GM18517 (cell line): ENCODE measurements at regions not wholly inside any gene's neighbourhood (a gene's known extent, or its start where the extent isn't known, plus 50 kb on each side); places are given as distances from the start of the nearest gene placed in this dataset.

Experiments
- ATAC-seq: cut with Tn5 transposase; IDR thresholded peaks from one replicate; pipeline ENCODE4 v1.9.1; 2021; ENCODE audit warnings: mild to moderate bottlenecking, moderate library complexity; ENCODE audit not compliant: unreplicated experiment

- ATAC-seq: no peak
Measured at GRCh38 chr6:163804991-163805390, 390.5 kb downstream of the QKI start.

- no peak for ATAC-seq
Measured at GRCh38 chr6:163802267-163802666, 387.7 kb downstream of the QKI start.

GRCh38 chr6:163797296-163797845 lies 382.9 kb downstream of the QKI start:
- no peak for ATAC-seq

GRCh38 chr6:163793011-163793983 lies 378.8 kb downstream of the QKI start:
- ATAC-seq: peak; percentile 93

- no peak for ATAC-seq
Measured at GRCh38 chr6:163790266-163790840, 375.8 kb downstream of the QKI start.

- no peak for ATAC-seq
Measured at GRCh38 chr6:163789199-163789810, 374.8 kb downstream of the QKI start.

- no peak for ATAC-seq
Measured at GRCh38 chr6:163786995-163787671, 372.6 kb downstream of the QKI start.

GRCh38 chr6:163782436-163783003 lies 368.0 kb downstream of the QKI start:
- peak; percentile 90 for ATAC-seq

GRCh38 chr6:163780994-163781393 lies 366.5 kb downstream of the QKI start:
- ATAC-seq: no peak

- no peak for ATAC-seq
Measured at GRCh38 chr6:163779727-163780284, 365.3 kb downstream of the QKI start.

- no peak for ATAC-seq
Measured at GRCh38 chr6:163777716-163778115, 363.2 kb downstream of the QKI start.

GRCh38 chr6:163776906-163777686 lies 362.6 kb downstream of the QKI start:
- no peak for ATAC-seq

- no peak for ATAC-seq
Measured at GRCh38 chr6:163776196-163776905, 361.8 kb downstream of the QKI start.

- ATAC-seq: no peak
Measured at GRCh38 chr6:163775313-163775712, 360.8 kb downstream of the QKI start.

GRCh38 chr6:163774485-163774884 lies 360.0 kb downstream of the QKI start:
- no peak for ATAC-seq

- ATAC-seq: no peak
Measured at GRCh38 chr6:163773646-163774045, 359.1 kb downstream of the QKI start.

- no peak for ATAC-seq
Measured at GRCh38 chr6:163772701-163773100, 358.2 kb downstream of the QKI start.

GRCh38 chr6:163771180-163771579 lies 356.7 kb downstream of the QKI start:
- no peak for ATAC-seq

- no peak for ATAC-seq
Measured at GRCh38 chr6:163768905-163769304, 354.4 kb downstream of the QKI start.
